ENCODE measurements at regions not wholly inside any gene's neighbourhood (a gene's known extent, or its start where the extent isn't known, plus 50 kb on each side); places are given as distances from the start of the nearest gene placed in this dataset.

DNA sequence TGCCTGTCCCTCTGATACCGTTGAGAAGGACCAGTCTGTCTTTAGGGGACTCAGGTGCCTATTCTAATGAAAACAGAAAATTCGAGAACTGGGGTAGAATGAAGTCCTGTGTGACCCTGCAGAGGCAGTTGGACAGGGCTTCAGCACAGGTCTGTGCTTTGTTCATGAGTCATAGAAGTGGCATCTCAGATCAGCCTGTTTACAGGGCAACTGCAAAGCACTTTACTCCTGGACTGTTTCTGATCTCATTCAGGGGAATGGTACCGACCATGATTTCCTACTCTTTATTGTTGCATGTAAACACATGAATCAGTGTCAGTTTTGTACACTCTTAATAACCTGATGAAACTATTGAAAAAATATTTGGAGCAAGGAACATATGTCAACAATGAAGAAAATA is 1517.0 kb downstream of the AACS start:
- no peak for TF ChIP-seq CTCF (IDR thresholded peaks at IDR 0.05; ENCODE audit: insufficient read depth, low read length, poor library complexity, severe bottlenecking)
- no peak for TF ChIP-seq EZH2phosphoT487 (conservative IDR thresholded peaks at IDR 0.05; ENCODE audit: low read length)
